ENCODE measurements at regions not wholly inside any gene's neighbourhood (a gene's known extent, or its start where the extent isn't known, plus 50 kb on each side); places are given as distances from the start of the nearest gene placed in this dataset.

- TF ChIP-seq CTCF (IDR thresholded peaks at IDR 0.05) (no peak), EZH2 (IDR thresholded peaks at IDR 0.05) (no peak)
These were observed 126.3 kb upstream of the CELF2 start for GRCh38 chr10:10891124-10892082.

Measured in neural progenitor cell (in vitro differentiated cells).